Ectodermal cell (in vitro differentiated cells): ENCODE measurements at regions not wholly inside any gene's neighbourhood (a gene's known extent, or its start where the extent isn't known, plus 50 kb on each side); places are given as distances from the start of the nearest gene placed in this dataset.
"Not testable (repeated sequence)": the region's sequence is repeated elsewhere in the genome, so short reads cannot be mapped to it uniquely, and the experiment has no call there.

Source experiments
- H3K27ac ChIP-seq: 2 replicates; pipeline ENCODE4 v1.7.0; 2013; ENCODE audit warnings: mild to moderate bottlenecking, low read depth, low read length; ENCODE audit not compliant: insufficient read depth, poor library complexity, severe bottlenecking
- H3K27me3 ChIP-seq: 2 replicates; pipeline ENCODE4 v1.7.0; 2013; ENCODE audit warnings: mild to moderate bottlenecking, low read length; ENCODE audit not compliant: insufficient read depth, control insufficient read depth, poor library complexity, severe bottlenecking
- H3K36me3 ChIP-seq: one replicate; pipeline ENCODE4 v1.7.0; 2013; ENCODE audit warnings: low read length; ENCODE audit not compliant: control insufficient read depth, insufficient read depth
- H3K4me1 ChIP-seq: one replicate; pipeline ENCODE4 v1.7.0; 2013; ENCODE audit warnings: low read length; ENCODE audit not compliant: control insufficient read depth, insufficient read depth
- H3K4me3 ChIP-seq: 2 replicates; pipeline ENCODE4 v1.7.0; 2013; ENCODE audit warnings: low read depth, low read length, control low read depth; ENCODE audit not compliant: insufficient read depth
- H3K9me3 ChIP-seq: 2 replicates; pipeline ENCODE4 v1.7.0; 2013; ENCODE audit warnings: mild to moderate bottlenecking, low read length, moderate library complexity; ENCODE audit not compliant: control insufficient read depth
- WGBS, 2 experiments: methylation state at CpG; one replicate each; pipeline ENCODE4 v1.1.7; 2013; ENCODE audit warnings: missing lambda C conversion rate in 2 of 2; 5-methylcytosine and 5-hydroxymethylcytosine counted together

GRCh38 chr1:219863816-219864215 is 64.5 kb downstream of the SLC30A10 start:
- H3K27me3 ChIP-seq, result peaks cover 37% of the 10 kb centered on the region
- WGBS, 2 experiments, result 62 to 68% methylated on average over 15 to 16 of the region's 16 CpGs
- not testable (repeated sequence) for H3K4me3 ChIP-seq, H3K9me3 ChIP-seq, H3K36me3 ChIP-seq, H3K27ac ChIP-seq, H3K4me1 ChIP-seq

DNA sequence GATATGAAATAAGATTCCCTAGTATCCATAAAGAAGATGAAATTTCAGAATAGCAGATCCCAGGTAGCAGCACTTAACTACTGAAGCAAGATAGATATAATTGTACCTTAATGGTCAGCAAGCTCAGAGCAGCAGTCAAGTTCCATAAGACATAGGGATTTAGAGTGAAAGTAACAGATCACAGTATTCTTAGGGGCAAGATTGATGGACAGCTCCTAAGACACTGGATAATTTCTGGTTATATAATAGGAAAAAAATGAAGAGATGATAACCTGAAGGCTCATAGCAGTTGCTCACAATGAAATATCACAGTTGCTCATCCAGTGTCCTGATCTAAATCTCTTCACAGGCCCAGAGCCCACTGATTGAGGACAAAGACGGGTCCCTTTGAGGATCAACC is 66.0 kb downstream of the SLC30A10 start:
- H3K27me3 ChIP-seq, result peaks cover 42% of the 10 kb centered on the region
- H3K4me3 ChIP-seq, result no peak overlapping the region
- H3K27ac ChIP-seq, result no peak overlapping the region
- no peaks in the 10 kb centered on the region for H3K9me3 ChIP-seq
- no peaks in the 10 kb centered on the region for H3K36me3 ChIP-seq
- WGBS, 2 experiments, result 39 to 40% methylated on average over 1 of the region's 1 CpG
- H3K4me1 ChIP-seq, result no peaks in the 10 kb centered on the region

- Histone ChIP-seq H3K27me3 (peaks cover 42% of the 10 kb centered on the region), H3K9me3 (no peaks in the 10 kb centered on the region), H3K4me1 (no peaks in the 10 kb centered on the region), H3K27ac (no peak overlapping the region), H3K4me3 (no peak overlapping the region), H3K36me3 (no peaks in the 10 kb centered on the region)
- WGBS, 2 experiments, result 86 to 92% methylated on average over 1 to 2 of the region's 3 CpGs
Observed at GRCh38 chr1:219858980-219859379, 69.4 kb downstream of the SLC30A10 start.

DNA sequence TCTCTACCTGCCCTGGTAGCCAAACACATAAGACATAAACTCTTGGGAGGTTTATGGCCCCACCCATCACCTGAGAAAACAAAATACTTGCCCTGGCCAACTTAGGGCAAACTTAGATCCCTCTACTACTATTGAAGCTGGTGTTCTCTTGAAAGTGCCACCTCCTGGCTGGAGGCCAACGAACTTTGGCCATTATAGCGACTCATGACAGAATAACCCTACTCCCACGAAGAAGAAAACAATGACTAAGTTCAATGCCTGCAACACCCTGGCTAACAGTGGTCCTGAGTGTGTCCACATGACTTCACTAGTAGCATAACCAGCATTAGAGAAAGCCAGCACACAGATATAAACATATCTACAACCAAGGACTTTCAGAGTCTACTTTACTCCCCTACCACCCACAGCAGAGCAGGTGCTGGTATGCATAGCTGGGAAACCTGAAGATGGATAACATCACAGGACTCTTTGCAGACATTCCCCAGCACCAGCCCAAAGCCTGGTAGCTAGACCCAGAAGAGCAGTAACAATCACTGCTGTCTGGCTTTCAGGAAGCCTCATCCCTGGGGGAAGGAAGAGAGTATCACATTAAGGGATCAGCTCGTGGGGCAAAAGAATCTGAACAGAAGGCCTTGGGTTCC is 81.0 kb downstream of the SLC30A10 start:
- Histone ChIP-seq H3K27me3 (no peaks in the 10 kb centered on the region), H3K27ac (no peak overlapping the region), H3K9me3 (no peaks in the 10 kb centered on the region), H3K4me1 (no peaks in the 10 kb centered on the region), H3K4me3 (no peak overlapping the region), H3K36me3 (no peaks in the 10 kb centered on the region)
- WGBS, 2 experiments, result 82 to 89% methylated on average over 4 of the region's 4 CpGs

DNA sequence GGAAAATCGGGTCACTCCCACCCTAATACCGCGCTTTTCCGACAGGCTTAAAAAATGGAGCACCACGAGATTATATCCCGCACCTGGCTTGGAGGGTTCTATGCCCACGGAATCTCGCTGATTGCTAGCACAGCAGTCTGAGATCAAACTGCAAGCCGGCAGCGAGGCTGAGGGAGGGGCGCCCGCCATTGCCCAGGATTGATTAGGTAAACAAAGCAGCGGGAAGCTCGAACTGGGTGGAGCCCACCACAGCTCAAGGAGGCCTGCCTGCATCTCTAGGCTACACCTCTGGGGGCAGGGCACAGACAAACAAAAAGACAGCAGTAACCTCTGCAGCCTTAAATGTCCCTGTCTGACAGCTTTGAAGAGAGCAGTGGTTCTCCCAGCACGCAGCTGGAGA is 88.8 kb downstream of the SLC30A10 start:
- H3K4me3 ChIP-seq, result peak overlapping the region; percentile 11
- H3K9me3 ChIP-seq, H3K36me3 ChIP-seq, H3K27ac ChIP-seq, H3K27me3 ChIP-seq, H3K4me1 ChIP-seq: not testable (repeated sequence)
- WGBS, 2 experiments, result 9 to 13% methylated on average over 14 of the region's 15 CpGs

GRCh38 chr1:219837994-219838294 is 90.4 kb downstream of the SLC30A10 start:
- Histone ChIP-seq H3K36me3 (no peaks in the 10 kb centered on the region), H3K4me1 (peaks cover 4% of the 10 kb centered on the region), H3K4me3 (no peak overlapping the region), H3K27ac (no peak overlapping the region), H3K9me3 (no peaks in the 10 kb centered on the region), H3K27me3 (peaks cover 3% of the 10 kb centered on the region)
- 36 to 38% methylated on average over 1 of the region's 2 CpGs for WGBS, 2 experiments

DNA sequence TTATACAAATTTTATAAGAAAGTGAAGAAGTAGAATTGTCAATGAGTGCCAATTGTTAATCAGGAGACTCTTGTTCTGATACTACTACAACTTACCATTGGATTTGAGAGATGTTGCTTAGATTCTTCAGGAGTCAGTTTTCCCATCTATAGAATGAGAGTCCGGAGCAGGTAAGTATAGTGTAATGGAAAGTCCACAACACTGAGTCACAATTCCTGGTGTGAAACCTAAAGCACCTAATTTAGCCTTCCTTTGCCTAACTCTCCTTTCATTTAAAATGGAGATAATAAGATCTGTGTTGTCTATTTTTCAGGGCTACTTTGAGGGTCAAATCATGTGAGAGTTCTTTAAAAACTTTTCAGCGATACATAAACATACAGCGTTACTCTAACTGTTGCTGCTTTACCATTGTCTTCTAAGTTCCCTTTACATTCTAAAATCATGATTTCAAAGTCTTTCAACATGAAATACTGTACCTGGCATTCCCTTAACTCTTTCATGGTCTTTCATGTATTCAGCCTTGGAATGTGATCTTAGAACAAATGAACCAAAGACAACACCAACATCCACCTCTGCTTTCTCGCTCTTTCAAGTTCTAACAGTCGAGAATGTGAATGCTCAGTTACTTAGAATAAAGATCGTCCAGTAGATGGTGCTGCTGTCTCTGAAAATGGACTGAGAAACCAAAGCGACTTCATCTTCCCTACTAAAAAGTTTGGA is 90.9 kb downstream of the SLC30A10 start:
- WGBS, 2 experiments, result 42 to 49% methylated on average over 7 of the region's 7 CpGs
- Histone ChIP-seq H3K9me3 (no peaks in the 10 kb centered on the region), H3K4me1 (peaks cover 4% of the 10 kb centered on the region), H3K27ac (no peak overlapping the region), H3K4me3 (no peak overlapping the region), H3K27me3 (peaks cover 3% of the 10 kb centered on the region), H3K36me3 (no peaks in the 10 kb centered on the region)

GRCh38 chr1:219834314-219834917 is 93.9 kb downstream of the SLC30A10 start:
- H3K9me3 ChIP-seq, result no peaks in the 10 kb centered on the region
- WGBS, 2 experiments, result 45 to 48% methylated on average over 8 of the region's 8 CpGs
- no peak overlapping the region for H3K27ac ChIP-seq

GRCh38 chr1:219833214-219833815 is 95.0 kb downstream of the SLC30A10 start:
- peaks cover 4% of the 10 kb centered on the region for H3K4me1 ChIP-seq
- H3K36me3 ChIP-seq, result no peaks in the 10 kb centered on the region
- no peak overlapping the region for H3K4me3 ChIP-seq
- H3K27me3 ChIP-seq, result peaks cover 2% of the 10 kb centered on the region
- H3K27ac ChIP-seq, result peak overlapping the region; percentile 4
- WGBS, 2 experiments, result 12 to 14% methylated on average over 3 of the region's 3 CpGs
- H3K9me3 ChIP-seq, result no peaks in the 10 kb centered on the region

More at GRCh38 chr1:219834314-219834917, 93.9 kb downstream of the SLC30A10 start:
- Histone ChIP-seq H3K36me3 (no peaks in the 10 kb centered on the region), H3K27me3 (peaks cover 3% of the 10 kb centered on the region), H3K4me1 (peaks cover 4% of the 10 kb centered on the region), H3K4me3 (no peak overlapping the region)

DNA sequence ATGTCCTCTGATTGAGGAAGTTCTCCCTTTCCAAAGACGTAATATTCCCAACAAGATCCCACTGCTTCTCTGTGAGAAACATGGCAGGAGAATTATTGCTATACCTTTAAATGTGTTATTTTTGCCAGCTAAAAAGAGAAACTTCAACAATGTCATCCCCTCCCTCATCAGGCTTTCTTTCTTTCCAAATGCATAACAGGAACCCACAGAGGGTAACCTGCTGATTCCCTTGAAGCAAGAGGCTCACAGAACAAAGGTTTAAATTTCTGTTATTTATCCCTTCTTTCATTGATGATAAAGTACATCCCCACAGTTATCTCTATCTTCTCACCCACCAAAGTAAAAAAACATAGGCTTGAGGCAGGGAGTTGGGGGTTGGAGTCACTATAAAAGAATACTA is 102.1 kb downstream of the SLC30A10 start:
- H3K4me1 ChIP-seq, result peaks cover 10% of the 10 kb centered on the region
- no peak overlapping the region for H3K4me3 ChIP-seq
- H3K27me3 ChIP-seq, result no peaks in the 10 kb centered on the region
- 50% methylated on average over 1 of the region's 1 CpG; no CpG with 5 or more reads in 1 of the 2 experiments for WGBS, 2 experiments
- no peaks in the 10 kb centered on the region for H3K36me3 ChIP-seq
- H3K27ac ChIP-seq, result peak overlapping the region; percentile 47
- H3K9me3 ChIP-seq, result no peaks in the 10 kb centered on the region
